ENCODE measurements at regions not wholly inside any gene's neighbourhood (a gene's known extent, or its start where the extent isn't known, plus 50 kb on each side); places are given as distances from the start of the nearest gene placed in this dataset.

DNA sequence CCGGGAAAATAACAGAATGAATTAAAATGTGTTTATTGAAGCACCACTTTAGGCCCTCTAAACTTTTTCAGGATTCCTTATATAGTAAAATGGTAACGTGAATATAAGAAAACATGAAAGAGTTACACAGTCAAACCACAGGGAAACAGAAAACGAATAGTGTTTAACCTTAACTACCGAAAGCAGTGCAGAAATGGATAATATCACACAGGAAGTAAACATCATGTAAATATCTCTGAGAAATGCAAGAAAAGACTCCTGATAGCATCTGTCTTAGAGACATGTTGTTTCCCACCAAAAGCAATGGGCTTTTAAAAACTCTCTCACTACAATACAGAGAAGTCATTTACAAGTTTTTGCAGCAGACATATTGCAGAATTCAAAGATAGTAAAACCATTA, 323.9 kb upstream of the CXXC4 start:
- TF ChIP-seq EP300 (IDR thresholded peaks at IDR 0.05; ENCODE audit: borderline replicate concordance in 1 of 2, low read depth in 2 of 2, low read length in 2 of 2) (no peak), POLR2A (IDR thresholded peaks at IDR 0.05; ENCODE audit: control extremely low read depth in 1 of 2, low read depth in 2 of 2, low read length in 2 of 2) (no peak), SRF (IDR thresholded peaks at IDR 0.05; ENCODE audit: low read depth, low read length) (no peak), USF2 (IDR thresholded peaks at IDR 0.05; ENCODE audit: low read length) (no peak), ATF3 (IDR thresholded peaks at IDR 0.05; ENCODE audit: insufficient read depth, low read depth, low read length) (no peak), BACH1 (IDR thresholded peaks at IDR 0.05; ENCODE audit: low read length) (no peak), ZNF274 (IDR thresholded peaks at IDR 0.05; ENCODE audit: borderline replicate concordance, extremely low read depth, low read length) (no peak), POU5F1 (IDR thresholded peaks at IDR 0.05; ENCODE audit: low read depth, low read length) (no peak)
- TF ChIP-seq, protein P1, sequence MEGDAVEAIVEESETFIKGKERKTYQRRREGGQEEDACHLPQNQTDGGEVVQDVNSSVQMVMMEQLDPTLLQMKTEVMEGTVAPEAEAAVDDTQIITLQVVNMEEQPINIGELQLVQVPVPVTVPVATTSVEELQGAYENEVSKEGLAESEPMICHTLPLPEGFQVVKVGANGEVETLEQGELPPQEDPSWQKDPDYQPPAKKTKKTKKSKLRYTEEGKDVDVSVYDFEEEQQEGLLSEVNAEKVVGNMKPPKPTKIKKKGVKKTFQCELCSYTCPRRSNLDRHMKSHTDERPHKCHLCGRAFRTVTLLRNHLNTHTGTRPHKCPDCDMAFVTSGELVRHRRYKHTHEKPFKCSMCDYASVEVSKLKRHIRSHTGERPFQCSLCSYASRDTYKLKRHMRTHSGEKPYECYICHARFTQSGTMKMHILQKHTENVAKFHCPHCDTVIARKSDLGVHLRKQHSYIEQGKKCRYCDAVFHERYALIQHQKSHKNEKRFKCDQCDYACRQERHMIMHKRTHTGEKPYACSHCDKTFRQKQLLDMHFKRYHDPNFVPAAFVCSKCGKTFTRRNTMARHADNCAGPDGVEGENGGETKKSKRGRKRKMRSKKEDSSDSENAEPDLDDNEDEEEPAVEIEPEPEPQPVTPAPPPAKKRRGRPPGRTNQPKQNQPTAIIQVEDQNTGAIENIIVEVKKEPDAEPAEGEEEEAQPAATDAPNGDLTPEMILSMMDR (IDR thresholded peaks at IDR 0.05; ENCODE audit: control extremely low read depth in 1 of 3, insufficient read depth in 1 of 3, low read depth in 1 of 3, low read length in 3 of 3) = no peak

Data from H1 (cell line).